GM03348 (cell line): ENCODE measurements at regions not wholly inside any gene's neighbourhood (a gene's known extent, or its start where the extent isn't known, plus 50 kb on each side); places are given as distances from the start of the nearest gene placed in this dataset.

Experiments
- DNase-seq: peaks from one replicate; pipeline ENCODE4 v3.0.0; 2012; ENCODE audit warnings: low spot score

- DNase-seq, result no peak
Measured at GRCh38 chr5:10173716-10174115, 76.0 kb downstream of the ATPSCKMT start.

- DNase-seq, result no peak
Measured at GRCh38 chr5:10172247-10172646, 77.4 kb downstream of the ATPSCKMT start.

GRCh38 chr5:10169359-10169758, 80.3 kb downstream of the ATPSCKMT start:
- no peak for DNase-seq

GRCh38 chr5:10168254-10168653, 81.4 kb downstream of the ATPSCKMT start:
- DNase-seq, result no peak

- DNase-seq, result no peak
Measured at GRCh38 chr5:10167806-10168205, 81.9 kb downstream of the ATPSCKMT start.

- no peak for DNase-seq
Measured at GRCh38 chr5:10166392-10166791, 83.3 kb downstream of the ATPSCKMT start.

- no peak for DNase-seq
Measured at GRCh38 chr5:10162468-10162867, 87.2 kb downstream of the ATPSCKMT start.

- no peak for DNase-seq
Measured at GRCh38 chr5:10161778-10162177, 87.9 kb downstream of the ATPSCKMT start.

- no peak for DNase-seq
Measured at GRCh38 chr5:10160241-10160640, 89.4 kb downstream of the ATPSCKMT start.

- DNase-seq, result no peak
Measured at GRCh38 chr5:10158886-10159285, 90.8 kb downstream of the ATPSCKMT start.

GRCh38 chr5:10157085-10157669, 92.5 kb downstream of the ATPSCKMT start:
- no peak for DNase-seq

- DNase-seq, result no peak
Measured at GRCh38 chr5:10155897-10156667, 93.6 kb downstream of the ATPSCKMT start.

GRCh38 chr5:10153808-10154537, 95.7 kb downstream of the ATPSCKMT start:
- no peak for DNase-seq

GRCh38 chr5:10153394-10153793, 96.3 kb downstream of the ATPSCKMT start:
- no peak for DNase-seq

GRCh38 chr5:10151656-10152055, 98.0 kb downstream of the ATPSCKMT start:
- DNase-seq, result no peak

GRCh38 chr5:10149911-10150310, 99.8 kb downstream of the ATPSCKMT start:
- DNase-seq, result no peak

- peak; percentile 50 for DNase-seq
Measured at GRCh38 chr5:10145923-10146401, 103.7 kb downstream of the ATPSCKMT start.

GRCh38 chr5:10144040-10144439, 105.6 kb downstream of the ATPSCKMT start:
- no peak for DNase-seq

- peak; percentile 42 for DNase-seq
Measured at GRCh38 chr5:10140195-10140973, 109.3 kb downstream of the ATPSCKMT start.

GRCh38 chr5:10138395-10139057, 111.2 kb downstream of the ATPSCKMT start:
- no peak for DNase-seq

- DNase-seq, result no peak
Measured at GRCh38 chr5:10133830-10134229, 115.9 kb downstream of the ATPSCKMT start.

GRCh38 chr5:10130881-10131280, 118.8 kb downstream of the ATPSCKMT start:
- DNase-seq, result no peak
